NB4 (cell line): ENCODE measurements at regions not wholly inside any gene's neighbourhood (a gene's known extent, or its start where the extent isn't known, plus 50 kb on each side); places are given as distances from the start of the nearest gene placed in this dataset.

Experiments
- MYC ChIP-seq: IDR thresholded peaks from 2 replicates; pipeline ENCODE4 v1.6.1; 2011; ENCODE audit warnings: low read depth, low read length
- POLR2A ChIP-seq: IDR thresholded peaks from 2 replicates; pipeline ENCODE4 v1.6.1; 2011; ENCODE audit warnings: mild to moderate bottlenecking; ENCODE audit not compliant: insufficient read length; ENCODE audit errors: extremely low read depth
- TF ChIP-seq, protein P1 (sequence below): IDR thresholded peaks from one replicate; pipeline ENCODE4 v1.5.1; 2012; ENCODE audit warnings: low read depth, low read length

DNA sequence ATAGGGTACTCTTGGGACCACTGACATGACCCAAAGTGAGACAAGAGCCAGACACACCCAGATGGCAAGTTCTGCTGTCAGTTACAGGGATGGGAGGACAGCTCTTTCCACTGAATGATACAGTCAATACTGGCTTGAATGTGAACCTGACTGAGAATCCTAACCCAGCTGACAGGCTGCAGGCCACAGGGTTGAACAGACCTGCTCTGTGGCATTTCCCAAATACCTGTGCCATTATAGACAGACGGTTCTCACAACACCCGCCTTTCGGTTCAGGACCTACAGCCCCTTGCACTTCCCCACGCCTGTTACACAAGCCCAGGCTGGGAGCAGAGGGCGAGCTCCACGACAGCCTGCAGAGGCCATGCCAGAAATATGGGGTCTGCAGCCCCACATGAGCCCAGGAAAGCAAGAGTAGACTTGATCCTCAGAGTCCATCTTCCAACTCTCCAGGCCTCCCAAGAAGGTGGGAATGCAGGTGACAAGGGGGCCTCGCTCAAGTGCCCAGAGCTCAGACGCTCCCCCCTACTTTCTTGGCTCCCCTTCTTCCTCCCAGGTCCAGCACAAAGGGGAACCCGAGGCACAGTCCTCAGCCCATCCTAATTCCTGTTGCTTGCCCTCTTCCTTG lies 314.3 kb downstream of the SOX9 start:
- TF ChIP-seq, protein P1, sequence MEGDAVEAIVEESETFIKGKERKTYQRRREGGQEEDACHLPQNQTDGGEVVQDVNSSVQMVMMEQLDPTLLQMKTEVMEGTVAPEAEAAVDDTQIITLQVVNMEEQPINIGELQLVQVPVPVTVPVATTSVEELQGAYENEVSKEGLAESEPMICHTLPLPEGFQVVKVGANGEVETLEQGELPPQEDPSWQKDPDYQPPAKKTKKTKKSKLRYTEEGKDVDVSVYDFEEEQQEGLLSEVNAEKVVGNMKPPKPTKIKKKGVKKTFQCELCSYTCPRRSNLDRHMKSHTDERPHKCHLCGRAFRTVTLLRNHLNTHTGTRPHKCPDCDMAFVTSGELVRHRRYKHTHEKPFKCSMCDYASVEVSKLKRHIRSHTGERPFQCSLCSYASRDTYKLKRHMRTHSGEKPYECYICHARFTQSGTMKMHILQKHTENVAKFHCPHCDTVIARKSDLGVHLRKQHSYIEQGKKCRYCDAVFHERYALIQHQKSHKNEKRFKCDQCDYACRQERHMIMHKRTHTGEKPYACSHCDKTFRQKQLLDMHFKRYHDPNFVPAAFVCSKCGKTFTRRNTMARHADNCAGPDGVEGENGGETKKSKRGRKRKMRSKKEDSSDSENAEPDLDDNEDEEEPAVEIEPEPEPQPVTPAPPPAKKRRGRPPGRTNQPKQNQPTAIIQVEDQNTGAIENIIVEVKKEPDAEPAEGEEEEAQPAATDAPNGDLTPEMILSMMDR: no peak
- TF ChIP-seq POLR2A (no peak), MYC (no peak)
